Upper lobe of left lung (tissue), 4 donors: ENCODE measurements at regions not wholly inside any gene's neighbourhood (a gene's known extent, or its start where the extent isn't known, plus 50 kb on each side); places are given as distances from the start of the nearest gene placed in this dataset.

Source experiments
- EP300 ChIP-seq, 4 donors: sonication (generic); formaldehyde crosslinking; IDR thresholded peaks; one replicate each; pipeline ENCODE4 v1.5.1; 2017; ENCODE audit warnings: antibody characterized with exemption in 4 of 4, control low read depth in 2 of 4
- POLR2A ChIP-seq, 4 donors: fragments of 450-650 bp; IDR thresholded peaks; one replicate each; pipeline ENCODE4 v1.5.1; 2016 to 2017; ENCODE audit warnings: antibody characterized with exemption in 4 of 4, mild to moderate bottlenecking in 2 of 4
- POLR2AphosphoS5 ChIP-seq, 2 donors: sonication (generic); formaldehyde crosslinking; IDR thresholded peaks; one replicate each; pipeline ENCODE4 v1.5.1; 2017; ENCODE audit warnings: antibody characterized with exemption in 2 of 2
- TF ChIP-seq, protein P1 (sequence below), 6 experiments: fragments of 450-650 bp in 4 of 6; fragments of 200-600 bp in 2 of 6; sonication (generic) in 2 of 6; IDR thresholded peaks; one replicate each; pipeline ENCODE4 v1.5.1; 2016 to 2019; ENCODE audit warnings: antibody characterized with exemption in 6 of 6

DNA sequence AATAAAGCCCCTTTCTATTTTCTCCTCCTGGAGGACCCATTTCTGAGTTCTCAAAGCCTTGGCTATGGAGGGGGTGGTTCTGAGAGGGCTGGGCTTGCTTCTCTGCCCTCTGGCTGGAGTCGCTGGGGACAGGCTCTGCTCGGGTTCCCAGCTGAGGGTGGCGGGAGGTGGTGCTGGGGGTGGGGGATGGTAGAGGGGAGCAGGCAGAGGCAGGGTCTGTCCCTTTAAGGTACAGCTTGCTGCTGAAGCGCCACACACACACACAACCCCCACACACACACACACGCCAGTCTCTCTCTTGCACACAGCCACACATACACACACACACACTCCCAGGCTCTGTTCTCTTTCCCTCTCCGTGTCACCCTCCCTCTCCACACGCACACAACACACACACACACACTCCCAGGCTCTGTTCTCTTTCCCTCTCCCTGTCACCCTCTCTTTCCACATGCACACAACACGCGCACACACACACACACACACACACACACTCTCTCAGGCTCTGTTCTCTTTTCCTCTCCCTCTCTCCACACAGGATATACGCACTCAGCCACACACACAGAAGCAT lies 69.8 kb upstream of the SSBP3 start:
- TF ChIP-seq, protein P1, sequence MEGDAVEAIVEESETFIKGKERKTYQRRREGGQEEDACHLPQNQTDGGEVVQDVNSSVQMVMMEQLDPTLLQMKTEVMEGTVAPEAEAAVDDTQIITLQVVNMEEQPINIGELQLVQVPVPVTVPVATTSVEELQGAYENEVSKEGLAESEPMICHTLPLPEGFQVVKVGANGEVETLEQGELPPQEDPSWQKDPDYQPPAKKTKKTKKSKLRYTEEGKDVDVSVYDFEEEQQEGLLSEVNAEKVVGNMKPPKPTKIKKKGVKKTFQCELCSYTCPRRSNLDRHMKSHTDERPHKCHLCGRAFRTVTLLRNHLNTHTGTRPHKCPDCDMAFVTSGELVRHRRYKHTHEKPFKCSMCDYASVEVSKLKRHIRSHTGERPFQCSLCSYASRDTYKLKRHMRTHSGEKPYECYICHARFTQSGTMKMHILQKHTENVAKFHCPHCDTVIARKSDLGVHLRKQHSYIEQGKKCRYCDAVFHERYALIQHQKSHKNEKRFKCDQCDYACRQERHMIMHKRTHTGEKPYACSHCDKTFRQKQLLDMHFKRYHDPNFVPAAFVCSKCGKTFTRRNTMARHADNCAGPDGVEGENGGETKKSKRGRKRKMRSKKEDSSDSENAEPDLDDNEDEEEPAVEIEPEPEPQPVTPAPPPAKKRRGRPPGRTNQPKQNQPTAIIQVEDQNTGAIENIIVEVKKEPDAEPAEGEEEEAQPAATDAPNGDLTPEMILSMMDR (IDR thresholded peaks at IDR 0.05), result no peak
- TF ChIP-seq EP300 (IDR thresholded peaks at IDR 0.05) (no peak), POLR2A (IDR thresholded peaks at IDR 0.05) (no peak), POLR2AphosphoS5 (IDR thresholded peaks at IDR 0.05) (no peak)
